ENCODE measurements at regions not wholly inside any gene's neighbourhood (a gene's known extent, or its start where the extent isn't known, plus 50 kb on each side); places are given as distances from the start of the nearest gene placed in this dataset.
"Not testable (repeated sequence)": the region's sequence is repeated elsewhere in the genome, so short reads cannot be mapped to it uniquely, and the experiment has no call there.

- Histone ChIP-seq H3K79me2 (ENCODE audit: insufficient read depth, low read length) (no peaks in the 10 kb centered on the region), H3K4me1 (ENCODE audit: insufficient read depth, low read length) (no peaks in the 10 kb centered on the region), H2AFZ (ENCODE audit: low read length) (no peak overlapping the region), H3K9me3 (ENCODE audit: low read depth, low read length) (no peaks in the 10 kb centered on the region), H3K27me3 (ENCODE audit: insufficient read depth, low read length) (no peaks in the 10 kb centered on the region), H3K27ac (ENCODE audit: low read depth, low read length) (no peak overlapping the region), H3K4me2 (ENCODE audit: insufficient read depth, low read length) (no peak overlapping the region), H4K20me1 (ENCODE audit: insufficient read depth, low read length) (no peaks in the 10 kb centered on the region), H3K4me3 (ENCODE audit: insufficient read depth, low read length) (no peak overlapping the region), H3K36me3 (ENCODE audit: insufficient read depth, low read length) (no peaks in the 10 kb centered on the region)
- no peak for TF ChIP-seq CTCF (IDR thresholded peaks at IDR 0.05; ENCODE audit: extremely low read depth, low read depth, low read length)
- no peak for DNase-seq (ENCODE audit: insufficient read length, low spot score, missing footprints)
These were observed 91.5 kb upstream of the CDH9 start for GRCh38 chr5:27129926-27130325.

GRCh38 chr5:27125856-27126255 is 87.5 kb upstream of the CDH9 start:
- Histone ChIP-seq H3K4me1 (ENCODE audit: insufficient read depth, low read length) (no peaks in the 10 kb centered on the region), H4K20me1 (ENCODE audit: insufficient read depth, low read length) (no peaks in the 10 kb centered on the region), H3K27ac (ENCODE audit: low read depth, low read length) (no peak overlapping the region), H2AFZ (ENCODE audit: low read length) (no peak overlapping the region), H3K36me3 (ENCODE audit: insufficient read depth, low read length) (no peaks in the 10 kb centered on the region), H3K79me2 (ENCODE audit: insufficient read depth, low read length) (no peaks in the 10 kb centered on the region), H3K9me3 (ENCODE audit: low read depth, low read length) (no peaks in the 10 kb centered on the region), H3K4me3 (ENCODE audit: insufficient read depth, low read length) (no peak overlapping the region), H3K27me3 (ENCODE audit: insufficient read depth, low read length) (no peaks in the 10 kb centered on the region), H3K4me2 (ENCODE audit: insufficient read depth, low read length) (no peak overlapping the region)
- TF ChIP-seq CTCF (IDR thresholded peaks at IDR 0.05; ENCODE audit: extremely low read depth, low read depth, low read length) = no peak
- DNase-seq (ENCODE audit: insufficient read length, low spot score, missing footprints) = no peak

DNA sequence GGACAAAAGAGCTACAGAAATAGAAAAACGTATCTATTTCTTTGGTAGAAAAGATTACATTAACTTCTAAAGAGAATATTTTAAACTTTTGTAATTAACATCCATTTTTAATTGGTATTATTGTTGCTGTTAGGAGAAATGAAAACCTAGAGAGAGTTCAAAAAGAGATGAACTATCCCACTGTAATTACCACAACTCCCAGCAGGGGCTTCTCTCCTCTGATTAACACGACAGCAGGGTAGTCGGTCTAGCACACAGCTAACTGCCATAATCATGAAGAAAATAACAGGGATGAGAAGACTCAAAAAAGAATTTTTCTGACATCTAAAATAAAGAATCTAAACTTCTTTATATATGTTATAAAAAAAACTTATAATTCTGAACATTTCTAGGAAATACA is 86.2 kb upstream of the CDH9 start:
- Histone ChIP-seq H3K4me2 (ENCODE audit: insufficient read depth, low read length) (no peak overlapping the region), H4K20me1 (ENCODE audit: insufficient read depth, low read length) (no peaks in the 10 kb centered on the region), H3K4me3 (ENCODE audit: insufficient read depth, low read length) (no peak overlapping the region), H3K27ac (ENCODE audit: low read depth, low read length) (no peak overlapping the region), H3K36me3 (ENCODE audit: insufficient read depth, low read length) (no peaks in the 10 kb centered on the region), H3K27me3 (ENCODE audit: insufficient read depth, low read length) (no peaks in the 10 kb centered on the region), H3K4me1 (ENCODE audit: insufficient read depth, low read length) (no peaks in the 10 kb centered on the region), H2AFZ (ENCODE audit: low read length) (no peak overlapping the region), H3K9me3 (ENCODE audit: low read depth, low read length) (no peaks in the 10 kb centered on the region), H3K79me2 (ENCODE audit: insufficient read depth, low read length) (no peaks in the 10 kb centered on the region)
- peak; percentile 29 for TF ChIP-seq CTCF (IDR thresholded peaks at IDR 0.05; ENCODE audit: extremely low read depth, low read depth, low read length)
- DNase-seq (ENCODE audit: insufficient read length, low spot score, missing footprints) = peak; percentile 69

GRCh38 chr5:27119736-27120321 is 81.4 kb upstream of the CDH9 start:
- H3K4me3 ChIP-seq (ENCODE audit: insufficient read depth, low read length); H2AFZ ChIP-seq (ENCODE audit: low read length); H3K4me2 ChIP-seq (ENCODE audit: insufficient read depth, low read length); DNase-seq (ENCODE audit: insufficient read length, low spot score, missing footprints); H3K27ac ChIP-seq (ENCODE audit: low read depth, low read length); H3K4me1 ChIP-seq (ENCODE audit: insufficient read depth, low read length); H3K9me3 ChIP-seq (ENCODE audit: low read depth, low read length); H3K36me3 ChIP-seq (ENCODE audit: insufficient read depth, low read length); H4K20me1 ChIP-seq (ENCODE audit: insufficient read depth, low read length); H3K27me3 ChIP-seq (ENCODE audit: insufficient read depth, low read length); H3K79me2 ChIP-seq (ENCODE audit: insufficient read depth, low read length): not testable (repeated sequence)

Measured in osteoblast (primary cell).